Upper lobe of left lung (tissue), 6 donors: ENCODE measurements at regions not wholly inside any gene's neighbourhood (a gene's known extent, or its start where the extent isn't known, plus 50 kb on each side); places are given as distances from the start of the nearest gene placed in this dataset.

Source experiments
- ATAC-seq, 2 donors: fragments of 200-7000 bp; cut with Tn5 transposase; one replicate each; pipeline ENCODE4 v1.9.1; 2022; ENCODE audit warnings: mild to moderate bottlenecking in 2 of 2, moderate library complexity in 2 of 2; ENCODE audit not compliant: low FRiP score in 2 of 2
- DNase-seq, 2 donors: peaks; one replicate each; pipeline ENCODE4 v3.0.0-alpha.2; 2019 to 2020
- H3K27ac ChIP-seq, 4 donors: fragments of 200-600 bp; sonication (generic); one replicate each; pipeline ENCODE4 v1.5.1; 2016 to 2019
- H3K27me3 ChIP-seq, 4 donors: fragments of 200-600 bp; sonication (generic); one replicate each; pipeline ENCODE4 v1.5.1; 2017 to 2019
- H3K36me3 ChIP-seq, 4 donors: fragments of 200-600 bp; sonication (generic); one replicate each; pipeline ENCODE4 v1.5.1; 2016 to 2019
- H3K4me1 ChIP-seq, 4 donors: fragments of 200-600 bp; sonication (generic); one replicate each; pipeline ENCODE4 v1.5.1; 2018 to 2019
- H3K4me3 ChIP-seq, 4 donors: fragments of 200-600 bp; sonication (generic); one replicate each; pipeline ENCODE4 v1.5.1; 2017 to 2019; ENCODE audit warnings: mild to moderate bottlenecking in 2 of 4, moderate library complexity in 1 of 4
- H3K9me3 ChIP-seq, 4 donors: fragments of 200-600 bp; sonication (generic); one replicate each; pipeline ENCODE4 v1.5.1; 2018 to 2019
- CTCF ChIP-seq, 6 experiments: fragments of 450-650 bp in 4 of 6; fragments of 200-600 bp in 2 of 6; sonication (generic) in 2 of 6; IDR thresholded peaks; one replicate each; pipeline ENCODE4 v1.5.1; 2016 to 2019; ENCODE audit warnings: antibody characterized with exemption in 6 of 6
- EP300 ChIP-seq, 4 donors: sonication (generic); formaldehyde crosslinking; IDR thresholded peaks; one replicate each; pipeline ENCODE4 v1.5.1; 2017; ENCODE audit warnings: antibody characterized with exemption in 4 of 4, control low read depth in 2 of 4
- POLR2A ChIP-seq, 4 donors: fragments of 450-650 bp; IDR thresholded peaks; one replicate each; pipeline ENCODE4 v1.5.1; 2016 to 2017; ENCODE audit warnings: antibody characterized with exemption in 4 of 4, mild to moderate bottlenecking in 2 of 4
- POLR2AphosphoS5 ChIP-seq, 2 donors: sonication (generic); formaldehyde crosslinking; IDR thresholded peaks; one replicate each; pipeline ENCODE4 v1.5.1; 2017; ENCODE audit warnings: antibody characterized with exemption in 2 of 2
- WGBS, 2 donors: methylation state at CpG; one replicate each; pipeline ENCODE4 v1.1.5; 2017 to 2018; 5-methylcytosine and 5-hydroxymethylcytosine counted together
- donor health status: DM: no; HTN: no; CAD: no; lungs with moderate emphysema.
- donor health status: DM: no; HTN: yes; CAD: no; lungs with severe emphysema.

GRCh38 chr5:122697191-122697590, 77.7 kb upstream of the SNX2 start:
- Histone ChIP-seq H3K9me3 (no peaks in the 10 kb centered on the region), H3K4me3 (no peak overlapping the region), H3K36me3 (no peaks in the 10 kb centered on the region), H3K27ac (no peak overlapping the region), H3K27me3 (no peaks in the 10 kb centered on the region), H3K4me1 (no peaks in the 10 kb centered on the region)
- DNase-seq (no peak), ATAC-seq (peak in 1 of 2 donors; percentile 37)
- WGBS, 2 donors = 67 to 85% methylated on average over 2 of the region's 2 CpGs
- TF ChIP-seq POLR2AphosphoS5 (IDR thresholded peaks at IDR 0.05) (no peak), CTCF (IDR thresholded peaks at IDR 0.05) (no peak), POLR2A (IDR thresholded peaks at IDR 0.05) (no peak), EP300 (IDR thresholded peaks at IDR 0.05) (no peak)

GRCh38 chr5:122699201-122699600, 75.7 kb upstream of the SNX2 start:
- Histone ChIP-seq H3K27me3 (no peaks in the 10 kb centered on the region), H3K4me1 (no peaks in the 10 kb centered on the region), H3K27ac (no peak overlapping the region), H3K4me3 (no peak overlapping the region), H3K36me3 (no peaks in the 10 kb centered on the region), H3K9me3 (no peaks in the 10 kb centered on the region)
- WGBS, 2 donors = 83 to 91% methylated on average over 2 of the region's 2 CpGs
- ATAC-seq = no peak
- TF ChIP-seq EP300 (IDR thresholded peaks at IDR 0.05) = no peak
- TF ChIP-seq POLR2A (IDR thresholded peaks at IDR 0.05) = no peak
- TF ChIP-seq CTCF (IDR thresholded peaks at IDR 0.05) = no peak
- no peak for TF ChIP-seq POLR2AphosphoS5 (IDR thresholded peaks at IDR 0.05)
- DNase-seq = no peak

- no peaks in the 10 kb centered on the region for H3K4me1 ChIP-seq
- H3K27ac ChIP-seq = no peak overlapping the region
- no peaks in the 10 kb centered on the region for H3K9me3 ChIP-seq
- ATAC-seq (no peak), DNase-seq (no peak)
- no peaks in the 10 kb centered on the region for H3K27me3 ChIP-seq
- no peak overlapping the region for H3K4me3 ChIP-seq
- TF ChIP-seq POLR2A (IDR thresholded peaks at IDR 0.05) (no peak), CTCF (IDR thresholded peaks at IDR 0.05) (no peak), POLR2AphosphoS5 (IDR thresholded peaks at IDR 0.05) (no peak), EP300 (IDR thresholded peaks at IDR 0.05) (no peak)
- WGBS, 2 donors = 79 to 83% methylated on average over 8 of the region's 8 CpGs
- no peaks in the 10 kb centered on the region for H3K36me3 ChIP-seq
Observed at GRCh38 chr5:122701640-122702523, 73.0 kb upstream of the SNX2 start.

GRCh38 chr5:122702524-122702875, 72.4 kb upstream of the SNX2 start:
- Histone ChIP-seq H3K27ac (no peak overlapping the region), H3K9me3 (no peaks in the 10 kb centered on the region), H3K4me1 (no peaks in the 10 kb centered on the region), H3K4me3 (no peak overlapping the region), H3K36me3 (no peaks in the 10 kb centered on the region), H3K27me3 (no peaks in the 10 kb centered on the region)
- ATAC-seq = no peak
- DNase-seq = no peak
- TF ChIP-seq POLR2AphosphoS5 (IDR thresholded peaks at IDR 0.05) (no peak), CTCF (IDR thresholded peaks at IDR 0.05) (no peak), POLR2A (IDR thresholded peaks at IDR 0.05) (no peak), EP300 (IDR thresholded peaks at IDR 0.05) (no peak)
- WGBS, 2 donors = 88 to 89% methylated on average over 2 of the region's 2 CpGs

- peak in 1 of 2 donors; percentile 28 for ATAC-seq
- Histone ChIP-seq H3K4me1 (no peaks in the 10 kb centered on the region), H3K27me3 (no peaks in the 10 kb centered on the region), H3K4me3 (no peak overlapping the region), H3K36me3 (no peaks in the 10 kb centered on the region), H3K27ac (no peak overlapping the region), H3K9me3 (no peaks in the 10 kb centered on the region)
- TF ChIP-seq POLR2AphosphoS5 (IDR thresholded peaks at IDR 0.05) = no peak
- no peak for TF ChIP-seq EP300 (IDR thresholded peaks at IDR 0.05)
- no peak for TF ChIP-seq POLR2A (IDR thresholded peaks at IDR 0.05)
- no peak for TF ChIP-seq CTCF (IDR thresholded peaks at IDR 0.05)
- no peak for DNase-seq
- 72 to 83% methylated on average over 4 of the region's 4 CpGs for WGBS, 2 donors
Observed at GRCh38 chr5:122703203-122703602, 71.7 kb upstream of the SNX2 start.
